H1 (cell line): ENCODE measurements at regions not wholly inside any gene's neighbourhood (a gene's known extent, or its start where the extent isn't known, plus 50 kb on each side); places are given as distances from the start of the nearest gene placed in this dataset.
A peak's percentile ranks its signal among the peaks of the same experiment; 100 is the strongest.

Experiments used
- BACH1 ChIP-seq: IDR thresholded peaks from 2 replicates; pipeline ENCODE4 v1.6.1; 2012; ENCODE audit warnings: low read length, improper control_type of control experiment
- NRF1 ChIP-seq: IDR thresholded peaks from 2 replicates; pipeline ENCODE4 v1.6.1; 2011; ENCODE audit warnings: mild to moderate bottlenecking, low read depth, low read length, improper control_type of control experiment
- SRF ChIP-seq: IDR thresholded peaks from 2 replicates; pipeline ENCODE4 v1.6.1; 2011; ENCODE audit warnings: mild to moderate bottlenecking, low read depth, low read length, moderate library complexity
- TF ChIP-seq, protein P1 (sequence below): fragments of 300-600 bp; sonication (generic); IDR thresholded peaks from 2 replicates; pipeline ENCODE4 v1.7.1; 2012; ENCODE audit warnings: low read length, moderate library complexity, mild to moderate bottlenecking, inconsistent platforms; ENCODE audit not compliant: insufficient replicate concordance

DNA sequence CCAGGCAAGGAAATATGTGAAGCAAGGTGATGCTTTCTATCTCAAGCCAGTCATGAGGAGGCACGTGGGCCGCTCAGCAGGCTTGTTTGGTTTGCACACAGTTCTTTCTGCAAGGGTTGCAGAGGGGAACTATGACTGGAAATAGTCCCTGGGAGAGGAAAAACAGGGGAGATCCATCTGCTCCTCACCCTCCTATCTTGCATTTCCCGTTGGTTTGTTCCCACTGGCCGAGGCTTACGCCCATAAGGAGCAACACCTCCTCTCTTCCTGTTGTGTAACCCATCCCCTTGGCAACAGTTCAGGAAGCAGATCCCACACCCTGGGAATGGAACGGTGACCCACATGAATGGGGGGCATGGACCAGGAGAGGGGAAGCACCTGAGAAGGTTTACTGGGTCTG, 72.1 kb upstream of the MAGI1 start (continued):
- TF ChIP-seq, protein P1, sequence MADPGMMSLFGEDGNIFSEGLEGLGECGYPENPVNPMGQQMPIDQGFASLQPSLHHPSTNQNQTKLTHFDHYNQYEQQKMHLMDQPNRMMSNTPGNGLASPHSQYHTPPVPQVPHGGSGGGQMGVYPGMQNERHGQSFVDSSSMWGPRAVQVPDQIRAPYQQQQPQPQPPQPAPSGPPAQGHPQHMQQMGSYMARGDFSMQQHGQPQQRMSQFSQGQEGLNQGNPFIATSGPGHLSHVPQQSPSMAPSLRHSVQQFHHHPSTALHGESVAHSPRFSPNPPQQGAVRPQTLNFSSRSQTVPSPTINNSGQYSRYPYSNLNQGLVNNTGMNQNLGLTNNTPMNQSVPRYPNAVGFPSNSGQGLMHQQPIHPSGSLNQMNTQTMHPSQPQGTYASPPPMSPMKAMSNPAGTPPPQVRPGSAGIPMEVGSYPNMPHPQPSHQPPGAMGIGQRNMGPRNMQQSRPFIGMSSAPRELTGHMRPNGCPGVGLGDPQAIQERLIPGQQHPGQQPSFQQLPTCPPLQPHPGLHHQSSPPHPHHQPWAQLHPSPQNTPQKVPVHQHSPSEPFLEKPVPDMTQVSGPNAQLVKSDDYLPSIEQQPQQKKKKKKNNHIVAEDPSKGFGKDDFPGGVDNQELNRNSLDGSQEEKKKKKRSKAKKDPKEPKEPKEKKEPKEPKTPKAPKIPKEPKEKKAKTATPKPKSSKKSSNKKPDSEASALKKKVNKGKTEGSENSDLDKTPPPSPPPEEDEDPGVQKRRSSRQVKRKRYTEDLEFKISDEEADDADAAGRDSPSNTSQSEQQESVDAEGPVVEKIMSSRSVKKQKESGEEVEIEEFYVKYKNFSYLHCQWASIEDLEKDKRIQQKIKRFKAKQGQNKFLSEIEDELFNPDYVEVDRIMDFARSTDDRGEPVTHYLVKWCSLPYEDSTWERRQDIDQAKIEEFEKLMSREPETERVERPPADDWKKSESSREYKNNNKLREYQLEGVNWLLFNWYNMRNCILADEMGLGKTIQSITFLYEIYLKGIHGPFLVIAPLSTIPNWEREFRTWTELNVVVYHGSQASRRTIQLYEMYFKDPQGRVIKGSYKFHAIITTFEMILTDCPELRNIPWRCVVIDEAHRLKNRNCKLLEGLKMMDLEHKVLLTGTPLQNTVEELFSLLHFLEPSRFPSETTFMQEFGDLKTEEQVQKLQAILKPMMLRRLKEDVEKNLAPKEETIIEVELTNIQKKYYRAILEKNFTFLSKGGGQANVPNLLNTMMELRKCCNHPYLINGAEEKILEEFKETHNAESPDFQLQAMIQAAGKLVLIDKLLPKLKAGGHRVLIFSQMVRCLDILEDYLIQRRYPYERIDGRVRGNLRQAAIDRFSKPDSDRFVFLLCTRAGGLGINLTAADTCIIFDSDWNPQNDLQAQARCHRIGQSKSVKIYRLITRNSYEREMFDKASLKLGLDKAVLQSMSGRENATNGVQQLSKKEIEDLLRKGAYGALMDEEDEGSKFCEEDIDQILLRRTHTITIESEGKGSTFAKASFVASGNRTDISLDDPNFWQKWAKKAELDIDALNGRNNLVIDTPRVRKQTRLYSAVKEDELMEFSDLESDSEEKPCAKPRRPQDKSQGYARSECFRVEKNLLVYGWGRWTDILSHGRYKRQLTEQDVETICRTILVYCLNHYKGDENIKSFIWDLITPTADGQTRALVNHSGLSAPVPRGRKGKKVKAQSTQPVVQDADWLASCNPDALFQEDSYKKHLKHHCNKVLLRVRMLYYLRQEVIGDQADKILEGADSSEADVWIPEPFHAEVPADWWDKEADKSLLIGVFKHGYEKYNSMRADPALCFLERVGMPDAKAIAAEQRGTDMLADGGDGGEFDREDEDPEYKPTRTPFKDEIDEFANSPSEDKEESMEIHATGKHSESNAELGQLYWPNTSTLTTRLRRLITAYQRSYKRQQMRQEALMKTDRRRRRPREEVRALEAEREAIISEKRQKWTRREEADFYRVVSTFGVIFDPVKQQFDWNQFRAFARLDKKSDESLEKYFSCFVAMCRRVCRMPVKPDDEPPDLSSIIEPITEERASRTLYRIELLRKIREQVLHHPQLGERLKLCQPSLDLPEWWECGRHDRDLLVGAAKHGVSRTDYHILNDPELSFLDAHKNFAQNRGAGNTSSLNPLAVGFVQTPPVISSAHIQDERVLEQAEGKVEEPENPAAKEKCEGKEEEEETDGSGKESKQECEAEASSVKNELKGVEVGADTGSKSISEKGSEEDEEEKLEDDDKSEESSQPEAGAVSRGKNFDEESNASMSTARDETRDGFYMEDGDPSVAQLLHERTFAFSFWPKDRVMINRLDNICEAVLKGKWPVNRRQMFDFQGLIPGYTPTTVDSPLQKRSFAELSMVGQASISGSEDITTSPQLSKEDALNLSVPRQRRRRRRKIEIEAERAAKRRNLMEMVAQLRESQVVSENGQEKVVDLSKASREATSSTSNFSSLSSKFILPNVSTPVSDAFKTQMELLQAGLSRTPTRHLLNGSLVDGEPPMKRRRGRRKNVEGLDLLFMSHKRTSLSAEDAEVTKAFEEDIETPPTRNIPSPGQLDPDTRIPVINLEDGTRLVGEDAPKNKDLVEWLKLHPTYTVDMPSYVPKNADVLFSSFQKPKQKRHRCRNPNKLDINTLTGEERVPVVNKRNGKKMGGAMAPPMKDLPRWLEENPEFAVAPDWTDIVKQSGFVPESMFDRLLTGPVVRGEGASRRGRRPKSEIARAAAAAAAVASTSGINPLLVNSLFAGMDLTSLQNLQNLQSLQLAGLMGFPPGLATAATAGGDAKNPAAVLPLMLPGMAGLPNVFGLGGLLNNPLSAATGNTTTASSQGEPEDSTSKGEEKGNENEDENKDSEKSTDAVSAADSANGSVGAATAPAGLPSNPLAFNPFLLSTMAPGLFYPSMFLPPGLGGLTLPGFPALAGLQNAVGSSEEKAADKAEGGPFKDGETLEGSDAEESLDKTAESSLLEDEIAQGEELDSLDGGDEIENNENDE, result no peak
- TF ChIP-seq SRF (peak; percentile 73), NRF1 (no peak), BACH1 (no peak)
